ENCODE measurements at regions not wholly inside any gene's neighbourhood (a gene's known extent, or its start where the extent isn't known, plus 50 kb on each side); places are given as distances from the start of the nearest gene placed in this dataset.

DNA sequence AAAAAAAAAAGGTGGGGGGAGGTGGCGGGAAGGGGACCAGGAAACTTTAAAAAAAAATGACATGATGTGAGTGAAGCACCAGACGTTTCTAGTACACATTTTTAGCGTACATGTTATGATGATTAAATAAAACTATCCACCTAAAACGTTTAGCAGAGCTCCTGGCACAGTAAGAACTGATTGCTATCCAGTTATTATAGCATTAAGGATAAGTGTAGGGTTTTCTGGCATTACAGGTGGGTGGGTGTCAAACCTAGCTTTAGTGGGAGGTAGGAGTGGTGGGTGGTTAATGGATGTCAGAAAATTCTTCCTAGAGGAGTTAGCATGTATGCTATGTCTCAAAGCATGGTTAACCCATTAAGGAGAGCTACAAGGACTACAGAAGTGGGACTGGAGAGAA is 2329.5 kb downstream of the MAT2B start:
- DNase-seq (ENCODE audit: low spot score) = no peak

DNA sequence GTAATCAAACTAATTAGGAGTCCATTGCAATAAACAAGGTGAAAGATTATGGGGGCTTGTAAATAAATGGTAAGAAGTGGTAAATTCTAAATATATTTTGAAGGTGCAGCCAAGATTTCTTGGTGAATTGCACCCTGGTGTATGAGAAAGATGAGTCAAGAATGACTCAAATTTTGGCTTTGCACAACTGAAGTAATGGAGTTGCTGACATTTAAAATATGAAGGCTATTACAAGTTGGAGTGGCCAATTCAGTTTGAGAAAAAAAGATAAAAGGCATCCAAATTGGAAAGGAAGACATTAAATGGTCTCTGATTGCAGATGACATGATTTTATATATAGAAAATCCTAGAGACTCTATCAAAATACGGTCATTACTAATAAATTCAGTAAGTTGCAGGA is 2330.6 kb downstream of the MAT2B start:
- DNase-seq (ENCODE audit: low spot score) = no peak

DNA sequence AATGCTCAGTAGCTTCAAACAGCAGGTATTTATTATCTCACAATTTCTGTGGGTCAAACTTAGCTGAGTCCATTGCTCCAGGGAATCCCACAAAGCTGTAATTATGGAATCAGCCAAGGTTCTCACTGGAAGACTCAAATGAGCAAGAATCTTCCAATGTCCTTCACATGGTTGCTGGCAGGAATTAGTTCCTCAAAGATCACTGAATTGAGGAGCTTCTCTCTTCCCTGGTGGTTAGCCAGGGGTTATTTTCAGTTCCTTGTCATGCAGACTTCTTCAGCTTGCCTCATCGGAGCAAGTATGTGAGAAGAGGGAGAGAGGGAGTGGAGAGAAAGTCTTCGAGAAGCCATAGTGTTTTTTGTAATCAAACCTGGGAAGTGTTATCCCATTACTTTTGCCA is 2331.9 kb downstream of the MAT2B start:
- no peak for DNase-seq (ENCODE audit: low spot score)

DNA sequence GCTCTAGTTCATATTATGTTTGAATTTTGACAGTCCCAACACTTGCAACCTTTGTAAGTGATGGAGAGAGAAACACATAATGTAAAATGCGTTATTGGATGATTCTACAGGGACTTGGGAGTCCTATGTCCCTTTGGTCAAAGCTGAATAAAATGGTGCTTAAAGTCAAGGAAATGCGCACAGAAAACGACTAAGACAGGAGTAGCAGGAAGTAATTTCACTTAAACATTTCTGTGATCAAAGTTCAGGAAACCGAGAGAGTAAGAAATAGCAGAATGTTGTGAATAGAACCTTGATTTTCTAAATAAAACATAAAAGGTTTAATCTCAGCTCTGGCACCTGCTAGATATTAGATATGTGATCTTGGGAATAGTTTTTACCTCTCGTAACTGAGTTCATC is 2339.2 kb downstream of the MAT2B start:
- no peak for DNase-seq (ENCODE audit: low spot score)

DNA sequence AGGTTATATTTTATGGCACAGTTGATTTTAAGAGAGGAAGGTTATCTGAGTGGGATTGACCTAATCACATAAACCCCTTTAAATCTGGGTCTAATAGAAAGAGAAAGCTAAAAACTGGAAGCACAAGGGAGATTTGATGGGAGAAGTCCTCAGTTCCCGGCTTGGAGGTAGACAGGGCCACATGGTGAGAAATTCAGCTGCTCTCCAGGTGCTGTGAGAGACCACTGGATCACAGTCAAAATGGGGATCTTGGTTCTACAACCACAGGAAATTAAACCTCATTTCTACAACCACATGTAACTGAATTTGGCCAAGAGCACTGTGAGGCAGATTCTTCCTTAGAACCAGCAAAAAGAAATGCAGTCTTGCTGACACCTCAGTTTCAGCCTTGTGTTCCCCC is 2352.7 kb downstream of the MAT2B start:
- no peak for DNase-seq (ENCODE audit: low spot score)

DNA sequence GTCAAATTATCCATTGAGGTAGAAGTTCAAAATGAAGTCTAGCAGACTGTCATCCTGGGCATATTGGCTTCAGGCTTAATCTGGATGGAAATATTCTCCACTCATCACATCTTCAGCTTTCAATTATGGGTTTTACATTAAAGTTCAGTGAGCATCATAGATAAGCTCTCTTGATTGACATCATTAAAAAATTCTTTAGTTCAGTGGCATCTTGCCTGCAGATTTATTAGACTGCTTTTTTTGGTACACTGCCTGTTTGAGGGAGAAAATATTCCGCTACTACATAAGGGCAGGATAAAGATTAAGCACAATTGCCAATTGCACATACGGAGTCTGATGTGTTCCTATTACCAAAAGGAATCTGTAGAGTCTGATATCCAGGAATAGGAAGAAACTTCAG is 2353.8 kb downstream of the MAT2B start:
- no peak for DNase-seq (ENCODE audit: low spot score)

DNA sequence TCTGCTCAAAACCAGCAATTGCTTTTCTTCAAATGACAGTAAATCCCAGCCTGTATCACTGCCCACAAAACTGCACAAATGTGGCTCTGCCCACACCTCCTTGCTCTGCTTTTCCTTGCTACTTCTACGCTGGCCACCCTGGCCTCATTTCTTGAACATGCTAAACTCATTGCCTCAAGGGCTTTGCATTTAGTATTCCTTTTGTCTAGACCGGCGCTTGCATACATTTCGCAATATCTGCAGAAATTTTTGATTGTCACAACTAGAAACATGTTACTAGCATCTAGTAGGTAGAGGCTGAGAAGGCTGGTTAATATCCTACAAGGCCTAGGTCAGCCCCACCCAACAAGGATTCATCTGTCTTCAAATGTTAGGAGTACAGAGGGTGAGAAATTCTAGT is 2357.8 kb downstream of the MAT2B start:
- no peak for DNase-seq (ENCODE audit: low spot score)

DNA sequence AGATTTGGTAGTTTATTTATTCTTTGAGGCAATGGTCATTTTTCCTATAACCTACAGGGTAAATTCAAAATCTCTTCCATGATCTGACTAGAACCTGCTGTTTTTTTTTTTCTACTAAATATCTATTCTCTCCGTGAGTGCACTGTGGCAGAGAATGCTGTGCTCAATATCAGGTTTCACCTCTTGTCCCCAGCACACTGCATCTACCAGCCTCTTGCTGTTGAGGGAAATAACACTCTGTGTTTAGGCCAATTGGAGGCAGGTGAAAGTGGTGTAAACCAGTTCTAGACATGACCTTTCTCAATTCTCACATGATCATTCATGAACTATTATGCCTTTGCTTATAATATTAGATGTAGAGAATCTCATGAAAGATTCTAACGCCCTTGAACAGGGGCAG is 2365.9 kb downstream of the MAT2B start:
- DNase-seq (ENCODE audit: low spot score) = no peak

DNA sequence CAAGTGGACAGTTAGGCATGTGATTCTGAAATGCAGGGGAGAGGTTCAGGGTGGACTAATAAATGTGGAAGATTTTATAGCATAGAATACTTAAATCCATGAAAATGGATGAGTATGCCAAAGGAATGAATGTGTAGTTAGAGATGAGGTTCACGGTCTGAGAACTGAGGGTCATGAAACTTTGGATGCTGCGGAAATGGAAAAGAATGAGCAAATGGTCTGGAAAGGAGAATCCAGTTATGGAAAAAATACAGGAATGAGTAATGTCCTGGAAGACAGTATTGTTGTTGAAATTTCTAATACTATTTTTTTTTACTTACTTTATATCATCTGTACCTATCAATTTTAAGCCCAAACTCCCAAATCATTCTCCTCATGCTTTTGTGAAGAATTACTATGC is 2369.4 kb downstream of the MAT2B start:
- DNase-seq (ENCODE audit: low spot score) = no peak

DNA sequence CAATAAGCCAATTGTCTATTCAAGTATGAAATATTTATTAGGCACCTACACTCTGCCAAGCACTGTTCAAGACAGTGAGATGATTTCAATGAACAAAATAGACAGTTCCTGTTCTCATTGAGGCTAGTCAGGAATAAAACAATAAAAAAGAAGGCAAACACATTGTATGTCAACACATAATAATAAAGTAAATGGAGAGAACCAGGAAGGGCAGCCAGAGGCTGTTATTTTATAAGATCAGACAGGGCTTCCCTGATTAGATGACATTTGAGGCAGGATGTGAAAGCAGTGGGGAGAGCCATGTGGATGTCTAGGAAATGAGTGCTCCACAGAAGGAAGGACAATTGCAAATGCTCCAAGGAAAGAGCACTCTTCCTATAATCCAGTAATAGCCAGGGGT is 2371.1 kb downstream of the MAT2B start:
- no peak for DNase-seq (ENCODE audit: low spot score)

DNA sequence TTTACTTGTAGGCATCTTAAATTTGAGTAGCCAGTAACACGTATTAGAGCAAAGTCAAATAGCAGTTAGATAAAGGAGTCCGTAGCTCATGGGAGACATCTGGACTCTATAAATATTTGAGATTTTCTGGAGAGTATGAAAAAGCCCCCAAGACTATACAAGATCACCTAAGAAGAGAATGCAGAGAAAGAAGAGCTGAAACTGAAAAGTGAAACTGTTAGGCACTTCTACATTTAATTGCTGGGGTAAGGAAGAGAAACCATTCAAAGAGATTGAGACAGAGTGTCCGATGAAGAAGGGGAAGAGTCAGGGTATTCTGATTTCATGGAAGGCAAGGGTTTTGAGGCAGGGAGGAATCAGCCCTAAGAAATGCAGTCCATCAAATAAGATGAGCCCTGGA is 2372.1 kb downstream of the MAT2B start:
- DNase-seq (ENCODE audit: low spot score) = no peak

DNA sequence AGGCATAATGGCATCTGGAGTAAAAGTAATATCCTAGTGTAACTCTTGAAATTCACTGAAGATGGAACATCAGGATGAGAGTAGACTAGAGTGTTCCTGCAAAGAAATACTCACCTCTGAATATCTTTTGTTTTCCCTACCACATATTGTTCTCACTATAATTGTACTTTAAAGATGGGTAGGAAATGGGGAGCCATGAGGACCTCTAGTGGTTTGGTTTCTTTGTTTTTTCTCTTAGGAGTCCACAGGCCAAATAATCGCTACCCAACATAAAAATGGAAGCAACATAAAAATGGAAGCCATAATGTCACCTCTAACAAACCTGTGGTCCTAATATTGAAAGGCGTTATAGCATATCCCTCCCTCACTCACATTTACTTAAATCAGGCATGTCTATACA is 2375.8 kb downstream of the MAT2B start:
- DNase-seq (ENCODE audit: low spot score) = no peak

DNA sequence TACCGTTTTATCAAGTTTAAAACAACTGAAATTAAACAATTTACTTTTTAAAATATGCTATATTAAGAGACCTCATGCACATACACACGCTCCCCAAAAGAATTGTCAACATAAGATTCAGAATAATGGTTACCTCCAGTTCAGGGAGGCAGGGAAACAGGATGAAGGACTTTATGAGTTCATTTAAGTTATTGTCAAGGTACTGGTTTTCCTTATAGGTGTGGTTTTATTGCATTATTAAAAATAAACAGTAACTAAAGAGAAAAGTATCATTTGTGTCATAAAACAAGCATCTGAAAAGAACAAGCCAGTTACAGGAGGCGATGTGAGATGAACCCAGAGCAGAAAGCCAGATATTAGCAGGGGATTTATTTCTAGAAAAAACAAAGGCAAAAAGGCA is 2376.7 kb downstream of the MAT2B start:
- no peak for DNase-seq (ENCODE audit: low spot score)

DNA sequence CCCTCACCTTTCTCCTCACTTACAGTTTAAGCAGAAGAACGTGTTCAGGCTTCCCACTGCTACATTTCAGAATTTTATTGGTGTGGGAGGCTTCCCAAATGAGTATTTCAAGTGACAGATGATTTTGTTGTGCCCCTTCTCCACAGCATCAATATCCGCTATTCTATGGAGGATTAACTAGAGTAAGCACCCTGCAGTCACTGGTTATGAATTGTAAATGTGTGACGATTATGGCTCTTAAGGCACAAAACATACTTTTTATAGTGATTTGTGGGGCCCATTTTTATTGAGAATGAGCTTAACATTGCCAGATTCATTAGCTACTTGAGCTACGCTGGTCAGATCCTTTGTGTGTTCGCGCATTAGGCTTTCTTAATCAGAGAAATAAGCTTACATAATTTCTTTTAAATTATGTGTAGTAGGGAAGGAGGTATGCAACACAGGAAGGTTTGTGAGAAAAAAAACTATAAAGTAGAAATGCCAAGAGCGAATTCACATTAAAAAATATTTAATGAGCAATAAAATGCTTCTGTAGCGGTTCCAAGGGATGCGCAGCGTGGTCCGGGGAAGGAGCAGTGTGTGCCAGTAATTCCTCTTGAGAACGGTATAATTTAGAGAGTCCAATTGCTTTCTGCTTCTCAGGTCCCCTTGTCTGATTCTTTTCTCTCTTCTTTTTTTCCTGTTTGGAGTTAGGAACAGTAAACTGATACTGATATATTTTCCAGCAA is 2380.4 kb downstream of the MAT2B start:
- DNase-seq (ENCODE audit: low spot score) = no peak

DNA sequence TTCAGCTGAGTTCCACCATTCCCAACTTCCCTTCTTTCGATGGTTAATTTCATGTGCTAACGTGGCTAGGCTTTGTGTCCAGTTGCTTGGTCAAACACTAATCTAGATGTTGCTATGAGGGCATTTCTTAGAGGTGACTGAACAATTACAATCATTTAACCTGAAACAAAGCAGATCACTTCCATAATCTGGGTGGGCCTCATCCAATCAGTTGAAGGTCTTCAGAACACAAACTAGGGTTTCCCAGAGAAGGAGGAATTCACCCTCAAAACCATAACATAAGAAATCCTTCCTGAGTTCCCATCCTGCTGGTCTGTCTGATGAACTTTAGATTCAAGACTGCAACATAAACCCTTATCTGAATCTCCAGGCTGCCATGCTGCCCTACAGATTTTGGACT is 2381.7 kb downstream of the MAT2B start:
- DNase-seq (ENCODE audit: low spot score) = no peak

DNA sequence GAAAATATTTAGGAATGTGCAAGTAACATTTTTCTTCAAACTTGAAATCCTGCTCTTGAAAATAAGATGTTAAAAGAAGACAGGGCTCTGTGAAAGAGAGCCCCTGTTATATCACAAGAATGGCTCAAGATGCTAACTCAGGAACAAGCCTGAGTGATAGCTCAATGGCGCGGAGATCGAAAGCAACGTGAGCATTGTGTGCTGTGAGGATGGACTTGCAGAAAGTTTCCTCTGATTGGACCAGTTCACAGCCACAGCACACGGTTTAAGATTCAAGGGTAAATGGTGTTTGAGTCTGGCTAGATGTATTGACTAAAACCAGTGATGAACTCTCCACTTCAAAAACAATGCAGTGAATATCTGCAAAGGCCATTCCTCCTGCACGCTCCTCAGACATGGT is 2387.0 kb downstream of the MAT2B start:
- DNase-seq (ENCODE audit: low spot score) = no peak

DNA sequence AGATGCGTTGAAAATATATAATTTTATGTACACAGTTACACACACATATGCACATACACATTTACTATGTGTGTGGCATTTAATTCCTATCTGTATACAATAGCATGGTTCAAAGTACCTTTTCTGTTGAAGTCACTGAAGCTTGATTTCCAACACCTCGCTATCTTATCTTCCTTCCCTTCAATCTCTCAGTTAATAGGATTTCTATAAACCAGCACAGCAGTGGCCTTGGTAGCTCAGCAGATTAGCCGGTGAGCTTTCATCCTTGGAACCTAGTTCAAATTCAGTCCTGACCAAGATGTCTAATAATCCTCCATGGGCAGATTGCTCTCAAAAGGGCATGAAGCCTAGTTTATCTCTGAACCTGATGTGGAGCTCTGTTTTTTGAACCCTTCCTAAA is 2389.5 kb downstream of the MAT2B start:
- DNase-seq (ENCODE audit: low spot score) = no peak

DNA sequence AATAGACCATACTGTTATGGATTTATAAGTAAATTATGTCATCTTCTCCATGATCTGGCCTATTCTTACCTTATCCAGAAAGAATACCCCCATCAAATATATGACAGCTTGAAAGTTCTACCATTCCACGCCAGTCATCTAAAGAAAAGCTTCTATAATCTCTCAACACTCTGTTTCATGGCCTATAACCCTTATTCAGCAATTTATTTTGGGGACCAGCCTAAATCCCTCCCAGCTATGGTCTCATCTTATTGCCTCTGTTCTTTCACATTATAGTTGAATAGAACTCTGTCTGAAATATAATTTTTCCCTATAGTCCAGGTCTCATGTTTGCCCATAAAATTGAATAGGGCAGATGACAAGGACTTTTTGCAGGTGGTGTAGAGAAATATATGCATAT is 2387.6 kb upstream of the WWC1 start:
- no peak for DNase-seq (ENCODE audit: low spot score)

DNA sequence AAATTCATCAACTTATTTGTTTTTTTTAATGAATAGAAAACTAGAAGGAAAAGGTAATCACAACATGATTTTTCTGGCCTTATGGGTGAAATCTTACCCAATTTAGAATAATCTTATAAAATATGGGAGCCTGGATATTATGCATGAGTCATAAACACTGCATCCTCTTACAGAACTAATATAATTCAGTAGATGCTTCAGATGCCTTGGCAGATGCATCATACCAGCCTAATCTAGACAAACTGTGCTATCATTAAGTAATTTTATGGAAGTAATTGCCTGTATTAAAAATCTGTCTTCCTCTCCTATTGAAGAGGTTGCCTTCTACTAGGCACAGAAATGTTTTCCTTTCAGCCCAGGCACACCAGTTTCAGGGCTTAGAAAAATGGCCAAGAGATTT is 2384.6 kb upstream of the WWC1 start:
- DNase-seq (ENCODE audit: low spot score) = no peak

DNA sequence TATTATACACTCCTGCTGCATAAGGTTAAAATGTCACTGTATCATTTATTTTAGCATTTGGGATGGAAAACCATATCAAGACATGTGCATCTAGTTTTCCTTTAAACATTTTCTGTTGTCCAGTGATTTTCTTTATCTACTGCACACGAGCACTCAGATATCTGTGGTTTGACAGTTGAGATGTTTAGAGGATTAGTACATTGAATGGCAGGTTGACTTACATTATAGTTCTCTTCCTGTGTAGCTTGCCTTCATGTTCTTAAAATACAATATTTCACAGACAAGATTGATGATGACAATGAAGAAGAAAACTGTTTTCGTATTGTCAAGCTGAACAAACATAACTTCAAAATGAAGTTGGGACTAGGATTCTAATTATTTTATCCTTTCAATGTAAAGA is 2378.4 kb upstream of the WWC1 start:
- DNase-seq (ENCODE audit: low spot score) = no peak

DNA sequence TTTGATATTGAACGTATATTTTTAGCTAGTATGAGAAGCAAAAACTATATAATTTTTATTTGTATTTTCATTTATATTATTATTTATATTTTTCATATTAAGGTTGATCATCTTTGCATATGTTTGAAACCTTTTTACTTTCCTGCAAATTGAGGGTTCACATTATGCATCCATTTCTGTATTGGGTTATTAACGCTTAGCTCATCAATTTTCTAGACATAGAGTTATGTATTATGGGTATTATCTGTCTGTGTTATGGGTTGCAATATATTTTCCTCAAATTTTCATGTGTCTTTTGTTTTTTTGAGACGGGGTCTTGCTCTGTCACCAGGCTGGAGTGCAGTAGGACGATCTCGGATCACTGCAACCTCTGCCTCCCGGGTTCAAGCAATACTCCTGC is 2377.0 kb upstream of the WWC1 start:
- no peak for DNase-seq (ENCODE audit: low spot score)

DNA sequence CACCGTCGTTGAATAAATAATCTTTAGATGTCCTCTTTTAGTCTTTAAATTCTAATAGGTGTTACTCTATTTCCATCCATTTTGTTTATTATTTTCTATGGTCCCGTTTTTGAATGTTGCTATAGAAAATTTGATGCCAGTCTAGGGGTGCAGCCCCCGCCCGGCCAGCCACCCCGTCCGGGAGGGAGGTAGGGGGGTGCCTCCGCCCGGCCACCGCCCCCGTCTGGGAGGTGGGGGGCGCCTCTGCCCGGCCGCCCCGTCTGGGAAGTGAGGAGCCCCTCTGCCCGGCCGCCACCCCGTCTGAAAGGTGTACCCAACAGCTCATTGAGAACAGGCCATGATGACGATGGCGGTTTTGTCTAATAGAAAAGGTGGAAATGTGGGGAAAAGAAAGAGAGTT is 2372.2 kb upstream of the WWC1 start:
- no peak for DNase-seq (ENCODE audit: low spot score)

DNA sequence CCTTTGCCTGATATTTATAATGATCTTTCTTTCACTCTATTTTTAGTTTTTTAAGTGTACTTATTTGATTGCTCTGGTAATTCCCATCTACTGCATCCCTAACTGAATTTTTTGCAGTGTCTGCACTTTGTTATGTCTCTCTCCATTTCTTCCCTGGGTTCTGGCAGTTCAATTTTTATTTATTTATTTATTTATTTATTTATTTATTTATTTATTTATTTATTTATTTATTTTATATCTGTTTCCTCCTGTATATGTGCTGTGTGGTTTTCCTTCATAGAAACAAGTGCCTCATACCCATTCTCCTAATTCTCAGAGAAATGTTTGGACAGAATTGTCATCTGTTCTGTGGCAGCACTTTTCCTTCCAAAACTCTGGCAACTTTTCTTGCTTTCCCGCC is 2370.8 kb upstream of the WWC1 start:
- DNase-seq (ENCODE audit: low spot score) = no peak

DNA sequence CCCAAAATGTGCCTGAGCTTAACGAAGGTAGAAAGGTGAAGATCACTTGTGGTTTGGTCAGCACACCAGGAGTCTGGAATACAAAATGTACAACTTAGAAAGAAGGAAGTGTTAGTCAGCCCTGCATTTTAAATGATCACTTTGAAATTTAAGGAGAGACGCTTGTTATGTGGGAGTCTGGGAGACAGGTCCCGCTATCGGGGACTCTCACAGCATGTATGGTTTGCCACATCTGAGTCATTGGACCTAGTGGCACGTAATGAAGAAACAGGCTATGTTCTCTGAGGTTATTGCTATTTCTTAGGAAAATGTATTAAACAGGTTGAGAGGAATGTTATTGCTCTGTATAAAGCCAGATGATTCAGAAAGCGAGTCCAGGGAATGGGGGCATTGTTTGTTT is 2362.5 kb upstream of the WWC1 start:
- no peak for DNase-seq (ENCODE audit: low spot score)

DNA sequence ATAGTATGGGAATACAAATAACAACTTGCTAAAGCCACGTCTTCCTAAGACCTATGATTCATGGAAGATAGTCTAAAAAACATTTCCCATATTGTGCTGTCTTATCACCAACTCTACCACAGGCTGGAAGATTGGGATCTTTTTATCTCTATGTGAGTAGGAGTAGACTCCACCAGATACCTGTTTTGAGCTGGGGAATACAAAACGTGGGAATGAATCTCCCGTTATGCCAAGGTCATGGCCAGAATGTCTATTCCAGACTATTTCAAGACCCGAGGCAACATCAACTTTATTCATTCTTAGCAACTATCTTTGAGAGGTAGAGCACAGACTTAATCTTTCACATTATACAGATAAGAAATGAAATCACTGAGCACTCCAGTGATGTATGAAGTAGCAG is 2350.9 kb upstream of the WWC1 start:
- DNase-seq (ENCODE audit: low spot score) = no peak
